ENCODE measurements at regions not wholly inside any gene's neighbourhood (a gene's known extent, or its start where the extent isn't known, plus 50 kb on each side); places are given as distances from the start of the nearest gene placed in this dataset.

DNA sequence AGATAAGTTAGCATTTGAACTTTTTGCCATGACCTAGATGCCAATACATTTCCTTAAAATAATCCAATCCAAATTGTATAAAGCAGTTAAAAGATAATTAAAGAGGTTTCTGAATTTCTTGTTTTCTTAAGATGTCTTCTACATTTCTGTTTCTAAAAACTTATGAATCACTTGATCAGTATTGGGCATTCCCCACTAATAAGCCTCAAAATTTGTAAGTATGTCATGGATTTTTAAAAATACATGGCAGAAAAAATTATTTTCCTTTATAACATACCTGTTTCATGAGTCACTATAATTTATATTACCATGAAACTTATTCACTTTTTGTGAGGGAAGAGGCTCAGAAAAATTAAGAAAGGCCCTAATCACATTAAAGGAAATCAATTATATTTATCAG is 90.3 kb upstream of the TFPI start:
- Histone ChIP-seq H3K27me3 (ENCODE audit: control insufficient read depth, insufficient read depth, low read length) (no peaks in the 10 kb centered on the region), H2AK9ac (replicated peaks; ENCODE audit: low read depth, low read length, poor library complexity) (no peak overlapping the region), H3K4me1 (ENCODE audit: control insufficient read depth, insufficient read depth, low read length) (no peaks in the 10 kb centered on the region), H2BK5ac (ENCODE audit: low read depth, low read length, poor library complexity, severe bottlenecking) (no peak overlapping the region), H3K14ac (replicated peaks; ENCODE audit: low read depth, low read length) (no peak overlapping the region), H3K4me2 (ENCODE audit: low read depth, low read length) (no peak overlapping the region), H2BK120ac (ENCODE audit: low read depth, low read length) (no peak overlapping the region), H3K9ac (ENCODE audit: low read depth, low read length) (no peak overlapping the region), H3K36me3 (ENCODE audit: control insufficient read depth, insufficient read depth, low read length) (no peaks in the 10 kb centered on the region), H4K5ac (ENCODE audit: low read depth, low read length) (no peak overlapping the region), H3K56ac (ENCODE audit: extremely low read depth, insufficient read depth, low read length) (no peak overlapping the region), H2AFZ (replicated peaks; ENCODE audit: low read length, poor library complexity) (no peak overlapping the region), H3K4me3 (ENCODE audit: insufficient read depth, low read depth, low read length) (no peak overlapping the region), H3K18ac (ENCODE audit: low read depth, low read length) (no peak overlapping the region), H2AK5ac (ENCODE audit: low read depth, low read length) (no peak overlapping the region), H3K23ac (ENCODE audit: low read depth, low read length) (no peak overlapping the region), H3K79me1 (ENCODE audit: low read depth in 1 of 2, low read length in 2 of 2) (no peaks in the 10 kb centered on the region), H4K91ac (ENCODE audit: insufficient read depth, low read depth, low read length) (no peak overlapping the region), H3K9me3 (ENCODE audit: control insufficient read depth, insufficient read depth, low read length) (no peaks in the 10 kb centered on the region), H4K8ac (ENCODE audit: low read depth in 2 of 2, low read length in 2 of 2) (no peak overlapping the region), H4K20me1 (ENCODE audit: insufficient read depth, low read length) (no peaks in the 10 kb centered on the region), H2BK20ac (ENCODE audit: low read depth, low read length) (no peak overlapping the region), H3K4ac (ENCODE audit: low read depth, low read length) (no peak overlapping the region), H3K9me1 (ENCODE audit: insufficient read depth, low read length) (no peaks in the 10 kb centered on the region), H2BK15ac (ENCODE audit: low read depth, low read length) (no peak overlapping the region), H3K27ac (ENCODE audit: insufficient read depth, low read length) (no peak overlapping the region)
- ChIA-PET CTCF (no interaction called here), POLR2A (ENCODE audit: unreplicated experiment) (no interaction called here)
- no peak for TF ChIP-seq RAD21 (IDR thresholded peaks at IDR 0.05; ENCODE audit: low read length)
- no peak for TF ChIP-seq MAFK (IDR thresholded peaks at IDR 0.05; ENCODE audit: low read depth, low read length)
- TF ChIP-seq, protein P1, sequence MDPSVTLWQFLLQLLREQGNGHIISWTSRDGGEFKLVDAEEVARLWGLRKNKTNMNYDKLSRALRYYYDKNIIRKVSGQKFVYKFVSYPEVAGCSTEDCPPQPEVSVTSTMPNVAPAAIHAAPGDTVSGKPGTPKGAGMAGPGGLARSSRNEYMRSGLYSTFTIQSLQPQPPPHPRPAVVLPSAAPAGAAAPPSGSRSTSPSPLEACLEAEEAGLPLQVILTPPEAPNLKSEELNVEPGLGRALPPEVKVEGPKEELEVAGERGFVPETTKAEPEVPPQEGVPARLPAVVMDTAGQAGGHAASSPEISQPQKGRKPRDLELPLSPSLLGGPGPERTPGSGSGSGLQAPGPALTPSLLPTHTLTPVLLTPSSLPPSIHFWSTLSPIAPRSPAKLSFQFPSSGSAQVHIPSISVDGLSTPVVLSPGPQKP (IDR thresholded peaks at IDR 0.05; ENCODE audit: borderline replicate concordance, low read depth, low read length) = no peak
- TF ChIP-seq RFX5 (IDR thresholded peaks at IDR 0.05; ENCODE audit: low read depth, low read length) = no peak
- TF ChIP-seq, protein P2, sequence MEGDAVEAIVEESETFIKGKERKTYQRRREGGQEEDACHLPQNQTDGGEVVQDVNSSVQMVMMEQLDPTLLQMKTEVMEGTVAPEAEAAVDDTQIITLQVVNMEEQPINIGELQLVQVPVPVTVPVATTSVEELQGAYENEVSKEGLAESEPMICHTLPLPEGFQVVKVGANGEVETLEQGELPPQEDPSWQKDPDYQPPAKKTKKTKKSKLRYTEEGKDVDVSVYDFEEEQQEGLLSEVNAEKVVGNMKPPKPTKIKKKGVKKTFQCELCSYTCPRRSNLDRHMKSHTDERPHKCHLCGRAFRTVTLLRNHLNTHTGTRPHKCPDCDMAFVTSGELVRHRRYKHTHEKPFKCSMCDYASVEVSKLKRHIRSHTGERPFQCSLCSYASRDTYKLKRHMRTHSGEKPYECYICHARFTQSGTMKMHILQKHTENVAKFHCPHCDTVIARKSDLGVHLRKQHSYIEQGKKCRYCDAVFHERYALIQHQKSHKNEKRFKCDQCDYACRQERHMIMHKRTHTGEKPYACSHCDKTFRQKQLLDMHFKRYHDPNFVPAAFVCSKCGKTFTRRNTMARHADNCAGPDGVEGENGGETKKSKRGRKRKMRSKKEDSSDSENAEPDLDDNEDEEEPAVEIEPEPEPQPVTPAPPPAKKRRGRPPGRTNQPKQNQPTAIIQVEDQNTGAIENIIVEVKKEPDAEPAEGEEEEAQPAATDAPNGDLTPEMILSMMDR (conservative IDR thresholded peaks at IDR 0.05; ENCODE audit: low read depth, low read length) = no peak
- TF ChIP-seq, protein P3, sequence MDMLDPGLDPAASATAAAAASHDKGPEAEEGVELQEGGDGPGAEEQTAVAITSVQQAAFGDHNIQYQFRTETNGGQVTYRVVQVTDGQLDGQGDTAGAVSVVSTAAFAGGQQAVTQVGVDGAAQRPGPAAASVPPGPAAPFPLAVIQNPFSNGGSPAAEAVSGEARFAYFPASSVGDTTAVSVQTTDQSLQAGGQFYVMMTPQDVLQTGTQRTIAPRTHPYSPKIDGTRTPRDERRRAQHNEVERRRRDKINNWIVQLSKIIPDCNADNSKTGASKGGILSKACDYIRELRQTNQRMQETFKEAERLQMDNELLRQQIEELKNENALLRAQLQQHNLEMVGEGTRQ (IDR thresholded peaks at IDR 0.05; ENCODE audit: low read depth, low read length) = no peak
- no peak for TF ChIP-seq MAZ (IDR thresholded peaks at IDR 0.05; ENCODE audit: borderline replicate concordance, low read depth, low read length)
- TF ChIP-seq FOS (IDR thresholded peaks at IDR 0.05; ENCODE audit: low read depth, low read length) = no peak
- TF ChIP-seq NFE2L2 (IDR thresholded peaks at IDR 0.05; ENCODE audit: low read depth, low read length) = no peak
- no peak for TF ChIP-seq POLR2A (IDR thresholded peaks at IDR 0.05; ENCODE audit: low read depth, low read length)
- no peak for TF ChIP-seq CEBPB (IDR thresholded peaks at IDR 0.05; ENCODE audit: low read depth, low read length)
- TF ChIP-seq BHLHE40 (IDR thresholded peaks at IDR 0.05; ENCODE audit: low read depth, low read length) = no peak
- TF ChIP-seq CHD1 (IDR thresholded peaks at IDR 0.05; ENCODE audit: low read depth, low read length) = no peak
- no peak for TF ChIP-seq RCOR1 (IDR thresholded peaks at IDR 0.05; ENCODE audit: insufficient replicate concordance, low read length)
- no peak for TF ChIP-seq SMC3 (IDR thresholded peaks at IDR 0.05; ENCODE audit: low read depth, low read length)
- TF ChIP-seq MXI1 (IDR thresholded peaks at IDR 0.05; ENCODE audit: borderline replicate concordance, low read depth, low read length) = no peak
- in situ Hi-C loops (cut with MboI; ENCODE audit: low sequenced_read_pairs) (no loop called here), dilution Hi-C loops (cut with HindIII; ENCODE audit: low sequenced_read_pairs, unreplicated experiment) (no loop called here), intact Hi-C loops (cut with micrococcal nuclease) (no loop called here)
- no peak for ATAC-seq (ENCODE audit: low read depth)
- DNase-seq = peak; percentile 1
- no TSS peak for BruUV-seq (replicated peaks)
